Renal cortex interstitium (tissue), 11 donors: ENCODE measurements at regions not wholly inside any gene's neighbourhood (a gene's known extent, or its start where the extent isn't known, plus 50 kb on each side); places are given as distances from the start of the nearest gene placed in this dataset.
A peak's percentile ranks its signal among the peaks of the same experiment; 100 is the strongest.

Source experiments
- DNase-seq, 11 donors: peaks; one replicate each; pipeline ENCODE4 v3.0.0-alpha.2; 2013; ENCODE audit warnings: low read depth in 9 of 11, low spot score in 4 of 11; ENCODE audit errors: extremely low read depth in 1 of 11

DNA sequence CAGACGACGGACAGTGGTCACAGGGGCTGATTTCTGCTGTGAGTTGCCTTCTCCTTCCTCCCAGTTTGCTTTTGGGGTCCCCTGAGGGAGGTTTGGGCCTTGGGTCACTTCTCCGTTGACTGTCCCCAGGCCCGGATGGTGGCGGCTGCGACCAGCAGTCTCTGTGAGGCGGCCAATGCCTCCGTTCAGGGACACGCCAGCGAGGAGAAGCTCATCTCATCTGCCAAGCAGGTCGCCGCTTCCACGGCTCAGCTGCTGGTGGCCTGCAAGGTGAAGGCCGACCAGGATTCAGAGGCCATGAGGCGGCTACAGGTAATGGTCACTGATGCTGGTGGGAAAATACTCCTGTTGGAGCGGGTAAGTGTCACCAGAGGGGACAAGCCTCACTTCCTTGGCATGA is 206.8 kb upstream of the TPM1 start:
- DNase-seq: no peak

DNA sequence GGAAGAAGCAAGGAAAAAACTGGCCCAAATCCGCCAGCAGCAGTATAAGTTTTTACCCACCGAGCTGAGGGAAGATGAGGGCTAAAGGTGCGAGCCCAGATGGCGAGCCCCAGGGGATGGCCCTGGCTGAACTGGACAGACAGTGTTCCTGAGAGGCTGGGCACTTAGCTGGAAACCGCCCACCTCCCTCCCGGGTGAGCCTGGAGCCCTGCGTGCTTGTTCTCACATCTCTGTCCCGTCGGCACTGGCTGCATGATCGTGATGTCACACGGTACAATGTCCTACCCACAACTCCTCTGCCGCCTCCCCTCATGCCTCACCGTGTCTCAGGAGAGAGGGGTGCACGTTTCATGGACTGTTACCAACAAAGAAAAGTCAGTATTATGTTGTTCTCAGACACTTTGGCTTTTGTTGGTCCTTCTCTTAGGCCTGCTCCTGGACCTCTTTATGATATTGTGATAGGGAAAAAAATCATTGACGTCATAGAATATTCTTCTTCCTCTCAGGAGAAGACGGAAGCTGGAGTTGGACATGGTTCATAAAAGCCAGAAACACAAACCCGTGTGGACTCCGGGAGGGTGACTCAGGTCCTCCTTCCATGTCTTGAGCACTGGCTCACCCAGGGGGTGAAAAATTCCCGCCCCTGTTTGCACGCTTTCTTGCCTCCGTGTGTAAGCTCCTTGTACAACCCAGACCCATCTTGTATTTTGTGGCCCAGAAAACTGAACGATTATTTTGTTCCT is 201.8 kb upstream of the TPM1 start:
- DNase-seq: no peak

DNA sequence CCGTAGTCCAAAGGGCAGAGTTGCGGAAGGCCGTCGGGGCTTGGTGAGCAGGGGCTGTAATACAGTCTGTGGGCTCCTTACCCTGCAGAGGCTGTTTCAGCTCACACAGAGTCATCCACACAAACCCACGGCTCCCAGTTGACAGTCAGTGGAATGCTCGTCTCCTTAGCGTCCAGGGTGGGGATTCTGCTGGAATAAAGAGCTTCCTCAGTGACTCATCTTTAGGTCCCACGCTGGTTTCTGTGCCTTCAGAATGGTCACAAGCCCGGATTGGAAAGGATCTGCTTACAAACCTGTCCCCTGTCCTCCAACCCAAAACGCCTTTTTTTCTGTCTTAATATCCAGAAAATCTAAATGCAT is 201.3 kb upstream of the TPM1 start:
- no peak for DNase-seq

DNA sequence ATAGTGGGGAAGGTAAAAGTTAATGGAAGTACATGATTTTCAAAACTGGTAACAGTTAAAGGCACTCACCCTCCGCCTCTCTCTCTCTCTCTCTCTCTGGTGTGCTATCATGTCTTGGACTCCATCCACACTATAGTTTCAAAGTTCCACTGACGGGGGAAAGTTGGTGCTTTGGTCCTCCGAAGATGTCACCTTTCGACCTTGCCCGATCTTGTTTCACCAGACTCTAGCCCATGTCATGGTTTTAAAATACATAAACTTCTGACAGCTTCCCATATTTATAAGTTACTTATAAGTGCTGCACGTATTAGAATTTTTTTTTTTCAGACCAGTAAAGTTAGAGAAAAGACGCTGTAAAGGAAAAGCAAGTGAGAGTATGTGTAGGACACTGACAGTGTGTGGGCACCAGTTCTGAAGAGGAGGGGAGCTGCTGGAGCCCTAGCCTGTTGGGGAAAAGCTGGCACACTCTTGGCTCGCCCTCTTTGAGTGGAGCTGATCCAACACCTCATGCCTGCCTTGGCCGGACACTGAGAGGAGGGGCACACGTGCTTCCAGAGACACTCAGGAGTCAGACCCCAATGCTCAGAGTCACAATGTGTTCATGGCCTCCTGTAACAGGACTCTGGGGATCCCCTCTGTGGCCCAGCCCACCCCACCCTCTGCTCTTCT is 200.5 kb upstream of the TPM1 start:
- no peak for DNase-seq

DNA sequence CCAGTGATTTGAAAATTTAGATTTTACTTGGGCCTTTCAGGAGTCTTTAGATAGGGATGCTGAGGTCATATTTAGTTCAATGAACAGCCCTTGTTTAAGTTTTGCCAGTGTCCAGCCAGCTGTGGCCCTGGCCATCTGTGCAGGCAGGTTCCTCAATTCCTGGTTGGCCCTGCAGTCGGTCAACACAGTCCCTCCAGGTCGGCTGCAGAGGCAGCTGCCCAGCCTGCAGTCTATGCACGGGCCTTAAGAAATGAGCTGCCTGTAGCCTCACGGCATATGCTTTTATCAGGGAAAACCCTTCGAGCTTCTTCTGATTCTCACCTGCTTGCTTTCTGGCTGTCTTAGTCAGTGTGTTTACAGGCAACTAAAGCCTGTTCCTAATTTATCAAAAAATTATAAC is 199.2 kb upstream of the TPM1 start:
- no peak for DNase-seq

DNA sequence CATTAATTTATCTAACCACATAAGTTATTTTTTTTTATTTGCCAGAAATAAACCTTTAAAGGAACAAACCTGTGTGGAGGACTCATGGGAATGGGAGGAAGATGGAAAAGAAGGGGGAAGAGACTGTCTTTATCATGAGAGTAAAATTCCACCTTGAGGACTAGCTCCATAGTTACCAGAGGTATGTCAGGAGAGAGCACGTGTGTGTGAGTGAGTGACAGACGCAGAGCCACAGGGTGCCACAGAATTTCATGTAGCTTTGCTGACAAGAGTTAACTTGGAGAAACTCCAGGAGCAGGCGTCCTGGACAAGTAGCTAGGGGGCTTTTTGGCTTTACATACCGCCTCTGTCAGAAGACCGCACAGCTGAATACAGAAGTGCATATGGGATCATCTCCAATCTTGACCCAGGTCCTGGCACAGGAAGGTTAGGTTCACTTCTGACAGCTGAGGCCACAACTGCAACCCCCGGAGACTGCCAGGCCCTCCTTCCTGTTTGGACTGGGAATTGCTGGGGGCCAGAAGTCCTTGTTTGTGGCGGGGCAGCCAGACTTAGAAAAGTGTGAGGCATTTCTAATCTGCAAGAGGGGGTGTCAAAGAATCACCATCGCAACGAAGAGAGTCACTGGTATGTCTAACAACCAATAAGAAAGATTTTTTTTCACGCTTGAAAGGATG is 197.8 kb upstream of the TPM1 start:
- no peak for DNase-seq

DNA sequence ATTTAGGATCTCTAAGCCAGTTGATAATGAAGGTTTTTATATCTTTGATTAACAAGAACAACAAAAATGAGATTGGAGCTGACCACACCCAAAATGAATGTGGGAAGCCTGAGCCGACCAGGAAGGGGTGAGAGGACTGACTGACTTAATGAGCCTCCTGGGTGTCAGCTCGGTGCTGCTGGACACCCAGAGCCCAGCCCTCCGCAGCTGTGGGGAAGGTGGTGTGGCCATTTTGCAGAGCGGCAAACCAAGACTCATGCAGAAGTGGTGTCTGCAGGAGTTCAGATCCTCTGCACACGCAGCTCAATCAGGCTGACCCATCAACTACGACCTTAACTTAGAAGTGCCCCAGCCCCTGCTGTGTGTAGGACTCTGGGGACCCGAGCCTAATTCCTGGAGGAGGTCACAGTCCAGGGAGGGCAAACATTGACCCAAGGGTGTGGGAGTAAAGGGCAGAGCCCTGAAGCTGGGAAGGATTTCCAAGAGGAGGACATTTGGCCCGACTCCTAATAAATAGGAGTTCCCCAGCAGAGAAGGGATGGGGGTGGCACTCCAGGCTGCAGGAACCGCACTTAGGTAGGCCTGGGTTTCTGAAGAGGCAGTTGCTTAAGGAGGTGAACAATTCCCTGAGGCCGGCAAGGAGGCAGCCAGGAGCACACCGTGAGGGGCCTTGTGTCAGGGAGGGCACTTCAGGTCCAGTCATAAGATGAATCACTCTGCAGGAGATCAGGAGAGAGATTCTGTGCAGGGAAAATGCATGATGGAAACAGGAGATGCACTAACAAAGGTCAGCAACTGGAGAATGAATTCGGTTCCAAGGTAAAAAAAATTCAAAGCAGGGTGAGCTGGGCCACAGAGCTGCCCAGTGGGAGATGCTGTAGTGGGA is 197.1 kb upstream of the TPM1 start:
- DNase-seq: no peak

DNA sequence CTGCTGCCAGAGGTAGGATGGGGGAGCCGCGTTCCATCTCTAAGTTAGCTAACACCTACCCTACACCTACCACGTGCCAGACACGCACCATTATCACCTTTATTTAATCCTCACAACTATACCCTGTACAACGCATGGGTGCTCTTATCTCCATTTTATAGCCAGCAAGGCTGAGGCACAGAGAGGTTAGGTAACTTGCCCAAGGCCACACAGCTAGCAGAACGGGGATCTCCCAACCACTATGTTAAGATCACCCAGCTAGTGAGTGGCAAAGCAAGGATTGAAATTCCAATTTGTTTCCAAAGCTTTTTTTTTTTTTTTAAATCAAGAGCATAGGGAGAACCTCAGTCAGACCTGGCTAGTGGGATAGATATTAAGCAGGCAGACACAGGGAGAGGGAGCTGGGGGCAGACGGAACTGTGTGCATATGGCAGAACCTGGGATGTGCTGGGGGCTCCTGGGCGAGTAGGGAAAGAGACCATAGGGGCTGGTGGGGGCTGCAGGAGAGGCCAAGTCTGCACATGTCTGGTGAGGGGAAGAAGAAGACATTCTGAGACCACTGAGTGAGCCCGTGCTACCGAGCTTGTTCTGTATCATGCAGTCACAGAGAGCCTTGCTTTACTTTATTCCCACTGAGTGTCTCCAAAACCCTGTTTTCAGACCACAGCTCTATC is 196.3 kb upstream of the TPM1 start:
- no peak for DNase-seq

DNA sequence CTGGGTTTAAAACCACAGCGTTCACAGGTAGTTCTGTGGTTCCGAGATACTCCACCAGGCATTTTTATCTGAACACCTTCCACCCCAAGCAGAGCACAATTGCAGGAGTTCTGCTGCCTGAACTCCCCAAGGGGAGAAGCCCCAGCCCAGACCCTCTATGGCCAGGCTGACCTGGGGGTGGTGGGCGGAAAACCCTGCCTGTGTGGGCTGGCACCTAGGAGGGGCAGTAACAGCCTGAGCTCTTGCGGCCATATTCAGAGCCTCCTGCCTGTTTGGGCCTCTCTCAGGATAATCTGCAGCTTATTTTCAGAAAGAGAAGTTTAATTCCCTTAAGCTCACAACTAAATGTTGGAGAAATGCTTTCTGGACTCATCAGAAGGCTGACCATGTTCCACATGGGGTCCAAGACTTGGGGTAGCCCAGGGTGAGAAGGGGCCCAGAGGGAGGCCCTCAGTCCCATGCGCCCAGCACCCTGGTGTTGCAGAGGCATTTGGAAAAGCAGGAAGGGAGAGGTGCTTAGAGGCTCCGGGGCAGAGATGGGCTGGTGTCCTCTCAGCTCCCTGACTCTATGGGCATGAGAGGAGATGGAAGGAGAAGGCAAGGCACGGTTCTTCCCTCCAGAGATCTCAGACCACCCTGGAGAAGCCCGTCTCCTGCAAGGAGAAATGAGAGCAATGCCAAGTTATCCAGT is 195.6 kb upstream of the TPM1 start:
- no peak for DNase-seq

DNA sequence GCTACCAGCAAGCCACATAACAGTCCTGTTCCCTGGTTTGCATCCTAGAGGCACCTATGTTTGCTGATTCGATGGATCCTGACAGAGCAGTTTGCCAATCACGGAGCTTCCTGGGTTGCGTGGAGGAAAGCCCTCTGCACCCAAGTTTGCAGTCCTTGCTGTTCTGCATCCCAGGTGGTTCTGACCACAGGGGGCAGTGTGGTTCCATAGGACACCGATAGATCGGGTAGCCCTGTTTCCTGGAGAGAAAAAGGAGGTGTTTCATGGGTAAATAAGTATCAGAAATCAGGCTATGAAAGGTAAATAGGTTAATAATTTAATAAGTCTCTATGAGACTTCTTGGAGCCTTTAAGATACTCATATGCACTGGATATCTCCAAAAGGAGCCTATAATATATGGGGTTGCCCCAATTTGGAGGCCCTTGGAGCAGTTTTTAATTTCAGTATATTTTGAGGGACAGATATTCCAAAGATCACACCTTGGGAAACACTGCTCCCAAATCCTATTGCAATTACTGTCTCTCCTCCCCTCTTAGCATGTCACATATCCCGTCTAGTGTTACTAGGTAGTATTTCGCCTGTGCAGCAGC is 194.6 kb upstream of the TPM1 start:
- peak in 1 of 11 donors; percentile 43 for DNase-seq

DNA sequence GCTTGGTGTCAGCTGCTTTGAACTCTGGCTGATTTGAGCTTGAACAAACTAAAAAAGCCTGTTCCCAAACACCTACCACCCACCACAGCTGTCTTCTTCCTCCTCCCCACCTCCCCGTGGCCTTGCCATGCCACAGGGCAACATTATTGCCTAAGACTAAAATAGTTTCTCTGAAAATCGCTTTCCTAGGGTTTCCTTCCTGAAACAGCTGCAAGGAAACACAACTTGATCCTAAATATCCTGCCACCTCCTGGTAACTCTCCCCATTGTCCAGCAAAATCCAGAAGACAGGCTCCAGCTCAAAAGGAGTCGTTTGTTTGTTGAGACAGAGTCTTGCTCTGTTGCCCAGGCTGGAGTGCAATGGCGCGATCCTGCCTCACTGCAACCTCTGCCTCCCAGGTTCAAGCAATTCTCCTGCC is 193.9 kb upstream of the TPM1 start:
- DNase-seq: peak in 1 of 11 donors; percentile 23

DNA sequence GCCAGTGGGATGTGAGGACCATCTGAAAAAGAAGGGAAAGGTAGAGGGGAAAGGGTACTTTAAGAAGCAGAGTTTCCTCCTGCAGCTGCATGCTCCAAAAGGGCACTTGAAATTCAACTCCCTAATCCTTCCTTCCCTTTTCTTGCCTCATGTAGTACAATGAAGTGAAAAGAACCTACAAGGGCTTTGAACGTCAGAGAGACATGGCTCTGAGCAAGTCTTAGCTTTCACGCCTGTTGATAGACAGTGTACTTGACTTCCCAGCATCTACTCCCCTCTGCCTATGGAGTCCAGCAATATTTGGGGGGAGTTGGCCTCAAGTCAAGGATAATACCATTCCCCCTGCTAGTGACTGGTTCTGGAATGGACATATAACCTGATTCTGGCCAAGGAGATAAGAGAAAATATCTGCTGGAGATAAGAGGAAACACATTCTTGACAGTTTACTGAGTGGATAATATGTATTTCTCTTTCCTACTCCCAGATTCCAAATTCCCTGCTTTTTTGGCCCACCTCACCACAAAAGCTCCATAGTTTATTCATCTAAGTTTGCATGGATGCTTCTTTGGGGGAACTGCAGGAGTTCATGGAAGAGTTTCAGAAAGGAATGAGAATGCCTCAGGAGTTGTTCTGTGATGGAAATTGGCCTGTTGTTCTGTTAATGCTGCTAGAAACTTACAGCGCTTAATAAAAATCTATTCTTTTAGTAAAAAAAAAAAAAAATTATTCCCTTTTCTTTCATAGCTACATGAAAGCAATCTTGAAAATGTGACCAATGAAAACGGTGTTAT is 193.0 kb upstream of the TPM1 start:
- DNase-seq: no peak

DNA sequence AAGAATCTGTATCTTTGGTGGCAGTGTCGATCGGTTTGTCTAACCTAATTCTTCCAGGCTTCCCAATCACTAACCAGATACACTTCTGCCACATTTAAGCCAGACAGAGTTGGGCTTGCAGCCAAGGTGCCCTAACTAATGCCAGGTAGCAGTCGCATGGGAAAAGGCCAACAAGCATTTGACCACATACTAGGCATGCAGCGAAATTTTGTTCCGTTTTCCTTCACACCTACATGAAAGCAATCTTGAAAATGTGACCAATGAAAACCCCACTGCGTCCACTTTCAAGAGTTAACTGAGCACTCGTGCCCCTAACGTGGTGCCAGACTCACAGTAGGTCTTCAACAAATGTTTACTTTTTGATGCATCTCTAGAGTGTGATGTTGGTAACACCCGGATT is 192.2 kb upstream of the TPM1 start:
- no peak for DNase-seq

DNA sequence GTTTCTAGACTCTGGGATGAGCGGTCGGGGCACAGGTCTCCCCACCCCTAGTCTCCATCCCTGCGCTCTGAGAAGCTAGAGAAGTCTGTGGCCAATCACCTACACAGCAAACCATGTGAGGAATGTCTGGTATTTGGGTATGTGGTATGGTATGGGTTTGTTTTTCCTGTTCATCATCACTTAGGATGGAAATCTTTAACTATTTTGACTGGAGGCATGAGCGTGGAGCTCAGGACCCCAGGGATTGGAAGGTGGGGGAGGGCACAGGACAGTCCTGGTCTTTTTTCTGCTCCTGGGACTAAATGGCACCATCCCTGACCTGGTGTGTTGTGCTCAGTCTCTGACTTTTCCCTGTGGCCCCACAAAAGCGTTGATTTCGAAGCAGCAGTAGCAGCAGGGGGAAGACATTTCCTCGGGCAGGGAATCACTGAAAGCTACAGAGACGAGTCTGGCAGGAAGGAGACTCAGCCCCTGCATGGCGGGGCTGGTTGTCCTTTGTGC is 191.7 kb upstream of the TPM1 start:
- DNase-seq: no peak

DNA sequence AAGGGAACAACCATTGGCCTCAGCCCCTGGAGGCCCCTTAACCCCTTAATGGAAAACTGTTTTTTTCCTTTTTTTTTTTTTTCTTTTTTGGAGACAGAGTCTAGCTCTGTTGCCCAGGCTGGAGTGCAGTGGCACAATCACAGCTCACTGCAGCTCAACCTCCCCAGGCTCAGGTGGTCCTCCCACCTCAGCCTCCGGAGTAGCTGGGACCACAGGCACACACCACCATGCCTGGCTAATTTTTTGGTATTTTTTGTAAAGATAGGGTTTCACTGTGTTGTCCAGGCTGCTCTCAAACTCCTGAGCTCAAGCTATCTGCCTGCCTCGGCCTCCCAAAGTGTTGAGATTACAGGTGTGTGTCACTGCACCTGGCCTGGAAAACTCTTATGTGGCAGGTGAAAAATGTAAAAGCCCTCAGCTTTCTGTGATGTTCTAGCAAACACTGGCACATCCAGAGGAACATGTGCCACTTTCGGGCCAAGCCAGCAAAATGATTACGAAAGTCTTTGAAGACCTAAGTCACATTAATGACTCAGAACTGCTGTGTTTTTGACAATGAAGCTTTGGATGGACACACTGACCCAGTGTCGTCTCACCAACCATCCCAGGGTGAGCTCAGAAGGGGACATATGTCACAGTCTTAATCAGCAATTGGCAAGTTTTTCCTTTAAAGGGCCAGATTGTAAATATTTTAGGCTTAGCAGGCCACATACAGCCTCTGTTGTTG is 189.3 kb upstream of the TPM1 start:
- no peak for DNase-seq

DNA sequence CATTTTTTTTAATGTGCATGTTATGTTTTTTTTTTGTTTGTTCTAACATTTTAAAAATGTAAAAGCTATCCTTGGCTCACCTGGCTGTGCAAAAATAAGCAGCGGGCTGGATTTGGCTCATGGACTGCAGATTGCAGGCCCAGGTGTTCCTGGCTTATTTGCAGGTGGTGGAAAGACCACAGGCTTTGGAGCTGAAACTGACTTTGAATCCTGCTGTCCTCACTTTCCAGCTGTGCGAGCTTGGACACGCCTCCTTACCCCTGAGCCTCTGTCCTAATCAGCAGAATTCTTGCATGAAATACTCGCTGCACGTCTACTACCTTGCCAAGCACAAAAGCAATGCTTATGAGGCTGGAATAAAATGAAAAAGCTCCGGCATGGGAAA is 188.7 kb upstream of the TPM1 start:
- DNase-seq: peak in 1 of 11 donors; percentile 34
